SIG-M5 (cell line): ENCODE measurements at regions not wholly inside any gene's neighbourhood (a gene's known extent, or its start where the extent isn't known, plus 50 kb on each side); places are given as distances from the start of the nearest gene placed in this dataset.

ENCODE experiments used
- DNase-seq: peaks from one replicate; lab custom pipeline; 2025; lab: John Stamatoyannopoulos, UW

DNA sequence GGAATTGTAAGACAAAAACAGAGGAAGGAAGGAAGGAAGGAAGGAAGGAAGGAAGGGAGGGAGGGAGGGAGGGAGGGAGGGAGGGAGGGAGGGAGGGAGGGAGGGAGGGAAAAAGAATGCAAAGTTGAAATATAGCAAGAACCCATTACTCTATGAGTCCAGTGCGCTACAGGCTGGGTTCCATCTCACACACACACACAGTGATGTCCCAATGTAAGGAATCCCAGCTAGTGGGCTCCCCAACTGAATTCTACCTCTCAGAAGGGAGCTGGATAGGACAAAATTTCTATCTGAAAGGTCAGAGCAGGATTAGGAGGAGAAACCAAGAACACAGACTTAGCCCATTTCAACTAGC lies 173.4 kb downstream of the DAD1 start:
- DNase-seq: no peak

DNA sequence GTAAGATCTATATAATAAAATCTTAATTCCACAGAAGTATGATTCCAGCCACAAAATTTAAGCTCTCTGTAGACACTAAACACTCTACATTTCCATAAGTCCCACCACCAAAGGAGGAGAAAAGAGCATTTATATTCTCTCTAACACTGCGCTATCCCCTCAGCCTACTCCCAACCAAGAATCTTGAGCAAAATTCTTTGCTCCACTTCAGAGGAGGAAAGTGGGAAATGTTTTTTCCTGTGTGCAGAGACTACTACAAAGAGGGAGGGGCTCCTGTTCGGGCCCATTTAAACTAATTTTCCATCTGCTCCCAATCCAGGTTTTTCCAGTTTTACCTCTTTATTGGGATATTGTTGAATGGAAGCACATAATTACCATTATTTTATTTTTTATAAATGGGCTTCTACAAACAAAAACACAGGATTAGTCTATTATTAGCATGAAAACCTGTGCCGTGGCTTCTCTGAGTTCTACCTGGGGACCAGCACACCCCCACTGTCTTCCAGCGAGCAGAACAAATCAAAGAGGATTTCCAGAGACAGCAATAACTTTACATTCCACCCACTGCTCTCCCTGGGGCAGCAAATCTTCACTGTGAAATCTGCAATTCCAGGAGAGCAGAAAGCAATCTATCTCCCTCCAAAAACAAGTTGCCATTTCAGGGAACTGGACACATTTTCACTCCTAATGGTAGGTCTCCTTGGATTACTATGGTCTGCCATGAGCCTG lies 174.0 kb downstream of the DAD1 start:
- no peak for DNase-seq

- no peak for DNase-seq
Measured at GRCh38 chr14:22412926-22413411, 176.1 kb downstream of the DAD1 start.

DNA sequence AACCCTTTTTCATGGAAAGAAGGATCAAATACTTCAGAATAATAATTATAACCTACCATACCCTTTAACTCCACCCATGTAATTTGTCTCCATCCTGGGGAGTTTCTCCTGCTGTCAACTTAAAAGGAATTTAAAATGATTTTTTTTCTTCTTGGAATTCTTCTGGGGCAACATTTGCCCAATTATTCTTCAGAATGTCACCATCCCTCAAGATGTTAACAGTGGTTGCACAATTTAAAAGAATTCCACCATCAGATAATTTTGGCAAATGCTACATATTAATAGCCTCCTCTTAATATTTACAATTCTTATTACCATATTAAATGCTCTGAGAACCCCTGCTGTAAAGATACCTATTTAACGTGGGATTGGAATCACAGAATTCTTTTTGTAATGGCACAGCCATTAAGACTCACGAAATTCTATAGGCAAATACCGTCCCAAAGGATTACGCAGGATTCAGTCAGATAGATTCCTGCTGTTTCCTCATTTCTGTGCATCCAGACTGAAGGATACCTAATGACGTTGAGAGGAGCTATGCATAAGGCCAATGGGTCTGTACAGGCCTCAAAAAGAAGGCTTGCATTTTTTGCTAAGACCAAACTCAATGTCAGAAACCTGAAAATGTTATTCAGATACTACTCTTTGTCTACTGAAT lies 177.5 kb downstream of the DAD1 start:
- DNase-seq: no peak

- DNase-seq: no peak
Measured at GRCh38 chr14:22410497-22410896, 178.5 kb downstream of the DAD1 start.

- DNase-seq: no peak
Measured at GRCh38 chr14:22409006-22409405, 180.0 kb downstream of the DAD1 start.

DNA sequence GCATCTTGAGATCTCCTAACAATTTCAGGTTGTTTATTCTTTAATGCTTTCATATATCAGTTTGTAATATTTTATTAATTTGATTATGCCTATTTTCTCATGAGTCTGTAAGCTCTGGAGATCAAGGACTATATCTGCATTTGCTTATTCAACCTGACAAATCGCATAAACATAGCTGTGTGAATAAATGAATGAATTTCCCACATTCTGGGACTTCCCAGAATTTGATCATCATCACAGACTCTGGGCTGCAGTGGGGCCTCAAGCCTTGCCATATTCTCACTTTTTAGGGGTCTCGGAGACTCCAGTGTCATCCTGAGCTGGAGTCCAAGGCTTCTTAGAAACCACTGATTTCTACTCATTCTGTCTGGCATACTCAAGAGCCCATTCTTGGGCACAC lies 180.5 kb downstream of the DAD1 start:
- DNase-seq: no peak

GRCh38 chr14:22407033-22407432 lies 182.0 kb downstream of the DAD1 start:
- no peak for DNase-seq

GRCh38 chr14:22405201-22405600 lies 183.8 kb downstream of the DAD1 start:
- no peak for DNase-seq

DNA sequence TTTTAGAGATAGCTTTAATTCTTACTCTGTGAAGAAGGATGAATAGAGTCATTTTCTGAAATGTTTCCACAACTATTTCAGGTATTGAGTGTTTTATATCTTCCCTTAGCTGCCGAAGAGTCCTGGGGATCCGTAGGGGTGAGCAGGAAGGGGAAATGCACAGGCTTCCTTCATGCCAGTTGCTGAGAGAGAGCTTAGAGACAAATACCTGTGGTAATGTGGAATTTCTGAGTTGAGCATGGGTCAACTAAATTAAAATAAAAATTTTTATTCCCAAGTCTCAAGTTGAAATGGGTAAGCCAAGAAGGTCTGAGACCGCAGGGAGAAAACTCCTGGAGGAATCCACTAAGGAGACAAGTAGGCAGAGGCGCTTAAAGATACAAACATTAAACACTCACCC lies 185.7 kb downstream of the DAD1 start:
- no peak for DNase-seq

DNA sequence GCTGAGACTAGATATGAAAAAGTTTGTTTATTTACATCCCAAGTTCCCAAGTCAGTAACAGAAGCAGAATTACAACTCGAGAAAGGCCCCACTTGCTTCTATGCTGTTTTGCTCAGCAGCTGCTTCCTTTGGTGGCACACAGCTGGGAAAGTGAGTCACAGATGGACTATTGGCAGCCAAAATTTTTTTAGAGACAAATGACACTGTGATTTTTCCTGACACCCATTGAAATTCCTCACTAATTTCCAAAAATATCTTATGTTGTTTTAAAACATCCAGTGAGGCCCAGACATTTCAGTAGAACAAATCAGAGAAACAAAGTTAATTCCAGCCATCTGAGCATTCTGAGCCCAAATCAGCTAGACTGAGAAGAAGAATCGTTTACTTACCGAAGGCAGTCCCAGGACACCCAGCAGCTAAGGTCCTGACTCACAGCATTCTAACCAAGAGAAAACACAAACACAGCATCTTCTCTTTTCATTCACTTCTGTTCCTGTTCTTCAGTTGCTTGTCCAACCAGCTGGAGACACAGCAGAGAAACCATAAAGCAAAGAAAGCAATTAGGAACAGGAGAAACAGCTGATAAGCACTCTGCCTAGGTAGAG lies 188.3 kb downstream of the DAD1 start:
- no peak for DNase-seq

DNA sequence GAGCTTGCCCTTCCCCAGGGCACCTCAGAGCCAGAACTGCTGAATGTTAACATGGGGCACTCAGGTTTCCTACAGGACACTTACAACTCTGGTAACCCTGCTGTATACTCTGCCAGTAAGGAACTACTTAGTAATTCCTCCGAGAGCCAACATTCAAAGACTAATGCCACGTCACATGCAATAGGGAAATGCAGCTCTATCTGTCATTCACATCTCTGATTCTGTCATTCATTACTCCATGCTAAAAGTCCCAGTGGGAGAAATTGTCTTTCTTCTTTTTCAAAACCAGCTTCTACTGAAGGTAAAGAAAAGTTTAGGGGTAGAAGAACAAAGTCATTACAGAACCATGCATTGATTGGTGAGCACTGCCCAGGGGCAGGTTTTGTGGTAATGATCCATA lies 189.2 kb downstream of the DAD1 start:
- DNase-seq: no peak

DNA sequence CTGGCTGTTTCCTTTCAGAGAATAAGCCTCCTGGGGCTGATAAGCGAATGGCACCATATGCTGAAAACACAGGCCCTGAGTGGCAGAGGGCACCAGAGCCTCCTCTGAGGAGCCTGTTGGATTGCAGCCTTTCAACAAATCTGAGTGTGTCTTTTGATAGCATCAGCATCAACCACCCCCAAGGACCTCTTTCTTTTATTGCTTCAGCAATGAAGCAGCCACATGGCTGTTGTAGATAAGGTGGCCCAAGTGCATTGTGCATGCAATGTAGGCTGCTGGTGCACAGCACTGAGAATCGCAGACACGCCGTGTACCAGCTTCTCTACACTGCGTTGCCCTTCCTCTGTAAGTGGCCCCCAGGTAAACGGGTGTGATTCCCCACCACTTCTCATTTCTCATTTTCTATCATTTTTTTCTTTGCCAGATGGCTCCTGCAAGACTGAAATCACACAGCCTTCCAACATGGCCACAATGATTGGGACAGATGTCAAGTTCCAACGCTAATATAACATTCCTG lies 191.7 kb downstream of the DAD1 start:
- no peak for DNase-seq

DNA sequence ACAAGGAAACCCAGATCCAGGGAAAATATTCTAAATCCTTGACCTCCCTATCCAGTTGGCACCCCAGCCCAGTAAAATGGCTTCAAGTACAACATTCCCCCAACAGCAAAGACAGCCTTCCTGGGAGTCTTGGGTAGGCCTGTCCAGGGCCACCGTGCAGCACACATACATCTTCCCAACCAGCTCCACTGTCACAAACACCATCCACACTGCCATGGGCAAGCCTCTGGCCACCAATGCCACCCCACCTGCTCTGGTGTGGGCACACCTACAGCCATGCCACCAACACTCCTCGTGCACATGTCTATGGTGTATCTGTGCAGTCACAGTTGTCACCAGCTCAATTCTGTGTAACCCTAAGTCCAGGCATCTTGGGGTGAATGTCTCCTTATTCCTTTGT lies 193.2 kb downstream of the DAD1 start:
- no peak for DNase-seq

DNA sequence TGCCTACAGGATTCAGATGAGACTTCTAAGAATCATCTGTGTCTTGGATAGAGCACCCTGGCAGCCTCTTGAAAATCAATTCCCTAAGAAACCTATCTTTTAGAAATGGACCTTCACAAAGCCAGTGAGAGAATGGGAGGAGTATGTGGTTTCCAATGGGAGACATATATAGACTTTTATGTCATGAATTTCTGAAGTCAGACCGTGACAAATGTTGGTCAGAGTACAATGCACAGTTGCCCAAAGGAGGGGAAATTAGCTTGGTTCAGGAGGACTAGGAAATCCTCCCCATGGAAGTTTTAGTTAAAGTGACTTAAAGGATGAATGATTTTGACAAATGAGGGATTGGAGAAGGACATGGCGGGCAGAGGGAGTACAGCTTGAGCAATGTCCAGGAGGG lies 194.4 kb downstream of the DAD1 start:
- no peak for DNase-seq

GRCh38 chr14:22393796-22394195 lies 195.2 kb downstream of the DAD1 start:
- no peak for DNase-seq

DNA sequence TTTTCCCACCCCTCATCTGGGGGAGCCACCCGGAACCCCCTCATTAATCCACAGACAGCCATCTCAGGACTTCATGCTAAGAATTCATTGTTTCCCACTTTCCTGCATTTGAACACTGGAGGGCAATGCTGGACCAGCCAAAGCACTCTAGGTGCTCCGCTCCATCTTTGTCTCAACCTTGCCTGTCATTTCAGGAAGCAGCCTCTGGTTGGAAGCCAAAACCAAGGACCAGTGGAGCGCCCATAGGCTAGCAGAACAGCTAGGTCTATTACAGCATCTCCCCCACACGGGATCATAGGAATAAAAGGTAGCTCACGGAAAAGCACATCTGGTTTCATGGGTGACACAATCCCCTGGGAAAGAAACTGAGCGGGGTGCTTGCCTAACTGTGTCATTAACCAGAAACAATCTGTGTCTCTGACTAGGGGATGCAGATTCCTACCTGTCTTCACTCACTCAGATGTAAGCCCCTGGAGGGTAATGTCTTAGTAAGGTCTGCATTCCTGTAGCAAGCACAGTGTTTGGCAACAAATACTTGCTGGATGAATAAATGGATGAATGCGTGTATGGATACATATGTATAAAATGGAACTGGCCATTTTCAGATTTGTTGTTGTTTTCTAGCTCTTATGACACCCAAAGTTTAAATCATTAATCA lies 197.0 kb downstream of the DAD1 start:
- no peak for DNase-seq

- DNase-seq: no peak
Measured at GRCh38 chr14:22390824-22391461, 198.1 kb downstream of the DAD1 start.

GRCh38 chr14:22390195-22390594 lies 198.8 kb downstream of the DAD1 start:
- no peak for DNase-seq

GRCh38 chr14:22388669-22389595 lies 200.1 kb downstream of the DAD1 start:
- no peak for DNase-seq

GRCh38 chr14:22387776-22388241 lies 201.2 kb downstream of the DAD1 start:
- no peak for DNase-seq
